GM19240 (cell line): ENCODE measurements at regions not wholly inside any gene's neighbourhood (a gene's known extent, or its start where the extent isn't known, plus 50 kb on each side); places are given as distances from the start of the nearest gene placed in this dataset.

Source experiments
- DNase-seq: peaks from one replicate; pipeline ENCODE4 v3.0.0; 2011; ENCODE audit warnings: low spot score; ENCODE audit not compliant: insufficient read length

DNA sequence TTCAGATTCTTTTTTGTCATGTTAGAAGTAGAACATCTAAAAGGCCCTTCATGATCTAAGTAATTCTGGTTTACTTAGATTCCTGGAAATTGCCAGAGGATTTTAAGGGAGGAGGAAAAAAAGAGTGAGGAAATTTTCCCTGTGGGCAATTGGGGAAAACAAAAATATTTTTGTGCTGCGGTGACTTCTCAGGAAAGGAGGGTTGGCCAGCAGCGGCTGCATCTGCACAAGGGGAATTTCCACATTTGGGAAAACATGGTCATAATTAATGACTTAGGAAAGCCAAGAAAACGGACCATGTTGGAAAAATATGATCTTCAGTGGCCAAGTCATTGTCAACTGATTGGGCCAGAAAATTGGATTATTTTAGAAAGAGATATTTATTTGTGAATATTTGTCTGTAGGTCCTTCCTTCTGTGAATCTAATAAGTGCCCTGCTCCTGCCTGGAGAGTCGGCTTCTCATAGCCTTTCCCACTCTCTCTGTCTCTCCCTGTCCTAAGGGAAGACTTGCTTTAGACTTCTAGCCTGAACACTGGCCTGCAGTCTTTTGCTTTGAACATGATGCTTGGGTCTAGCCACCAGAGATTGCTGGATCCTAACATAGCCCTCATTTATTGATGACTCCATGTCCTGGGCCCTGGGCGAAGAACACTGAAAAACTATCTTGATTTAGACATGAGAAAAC is 124.2 kb upstream of the MKLN1 start:
- no peak for DNase-seq

DNA sequence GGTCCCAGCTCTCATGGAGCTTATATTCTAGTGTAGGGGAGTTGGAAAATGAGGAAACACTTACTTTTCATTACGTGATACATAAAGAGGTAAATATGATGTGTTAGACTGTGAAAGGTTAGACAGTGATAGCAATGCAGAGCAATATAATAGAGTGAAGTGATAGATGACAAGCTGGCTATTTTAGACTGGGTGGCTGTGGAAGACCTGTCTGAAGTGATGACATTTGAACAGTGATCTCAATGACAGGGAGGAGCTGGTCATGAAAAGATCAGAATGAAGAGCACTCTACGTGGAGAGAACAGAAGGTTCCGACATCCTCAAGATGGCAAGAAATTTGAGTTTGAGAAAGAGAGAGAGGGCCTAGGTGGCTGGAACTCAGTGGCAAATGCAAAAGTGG is 118.9 kb upstream of the MKLN1 start:
- DNase-seq = no peak

DNA sequence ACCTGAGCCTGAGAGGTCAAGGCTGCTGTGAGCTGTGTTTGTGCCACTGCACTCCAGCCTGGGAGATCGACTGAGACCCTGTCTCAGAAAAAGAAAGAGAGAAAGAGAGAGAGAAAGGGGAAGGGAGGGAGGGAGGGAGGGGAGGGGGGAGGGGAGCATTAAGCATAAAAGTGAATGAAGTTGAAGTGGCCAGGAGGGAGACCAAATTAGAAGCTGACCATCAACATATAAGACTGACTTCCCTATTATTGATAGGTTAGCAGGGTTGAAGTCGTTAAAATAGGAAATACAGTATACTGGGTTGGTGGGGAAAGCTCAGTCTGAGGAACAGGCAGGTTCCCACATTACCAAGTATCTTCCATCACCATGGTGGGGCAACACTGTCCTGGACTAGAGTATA is 117.1 kb upstream of the MKLN1 start:
- DNase-seq = no peak

DNA sequence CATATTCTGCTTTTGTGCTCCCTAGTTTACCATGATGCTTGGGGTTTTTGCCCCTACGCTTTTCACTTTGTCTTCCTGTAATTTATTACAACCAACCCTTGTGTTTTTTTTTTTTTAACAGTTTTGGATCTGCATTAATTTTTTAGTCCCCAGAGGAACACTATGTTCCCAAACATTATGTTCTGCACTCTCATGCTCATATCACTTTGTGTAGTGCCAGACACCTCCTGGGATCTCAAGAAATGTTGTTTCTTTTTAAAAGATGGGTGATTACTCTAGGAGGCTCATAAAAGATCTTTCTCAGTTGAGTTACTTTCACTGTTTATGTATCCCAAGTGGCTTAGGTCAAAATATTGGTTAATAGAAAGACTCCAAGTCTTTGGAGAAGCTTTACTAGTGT is 116.2 kb upstream of the MKLN1 start:
- DNase-seq = no peak

DNA sequence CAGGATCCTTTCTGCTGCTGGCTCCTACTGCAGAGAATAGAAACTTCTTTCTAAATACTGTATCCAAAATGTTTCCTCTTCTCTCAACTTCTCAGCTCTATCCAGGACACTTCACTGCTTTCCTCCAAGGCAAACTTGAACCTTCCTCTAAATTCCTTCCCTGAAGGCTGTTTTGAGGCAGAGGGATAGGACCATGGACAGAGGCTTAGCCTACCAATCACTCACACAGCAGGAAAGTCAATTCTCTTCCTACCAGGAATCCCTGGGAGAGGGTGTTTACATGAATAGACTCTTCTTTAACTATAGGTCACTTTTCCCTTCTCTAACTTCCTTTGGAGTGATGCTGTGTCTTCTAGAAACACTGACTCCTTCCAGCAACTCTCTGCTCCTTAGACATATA is 115.6 kb upstream of the MKLN1 start:
- DNase-seq = no peak

DNA sequence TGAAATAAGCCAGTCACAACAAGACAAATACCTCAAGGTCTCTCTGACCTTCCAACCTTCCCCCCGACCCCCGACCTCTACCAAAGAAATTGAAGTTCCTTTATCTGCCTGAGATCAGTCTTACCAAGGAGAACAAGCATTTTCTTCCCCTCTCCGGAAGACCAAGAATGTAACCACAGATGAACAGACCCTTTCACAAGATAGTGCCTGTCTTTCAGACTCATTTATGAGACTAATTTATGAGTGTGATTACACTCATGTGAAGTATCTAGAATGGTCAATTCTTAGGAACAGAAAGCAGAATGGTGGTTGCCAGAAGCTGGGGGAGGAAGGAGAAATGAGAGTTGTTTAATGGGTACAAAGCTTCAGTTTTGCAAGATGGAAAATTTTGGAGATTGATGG is 108.9 kb upstream of the MKLN1 start:
- no peak for DNase-seq

DNA sequence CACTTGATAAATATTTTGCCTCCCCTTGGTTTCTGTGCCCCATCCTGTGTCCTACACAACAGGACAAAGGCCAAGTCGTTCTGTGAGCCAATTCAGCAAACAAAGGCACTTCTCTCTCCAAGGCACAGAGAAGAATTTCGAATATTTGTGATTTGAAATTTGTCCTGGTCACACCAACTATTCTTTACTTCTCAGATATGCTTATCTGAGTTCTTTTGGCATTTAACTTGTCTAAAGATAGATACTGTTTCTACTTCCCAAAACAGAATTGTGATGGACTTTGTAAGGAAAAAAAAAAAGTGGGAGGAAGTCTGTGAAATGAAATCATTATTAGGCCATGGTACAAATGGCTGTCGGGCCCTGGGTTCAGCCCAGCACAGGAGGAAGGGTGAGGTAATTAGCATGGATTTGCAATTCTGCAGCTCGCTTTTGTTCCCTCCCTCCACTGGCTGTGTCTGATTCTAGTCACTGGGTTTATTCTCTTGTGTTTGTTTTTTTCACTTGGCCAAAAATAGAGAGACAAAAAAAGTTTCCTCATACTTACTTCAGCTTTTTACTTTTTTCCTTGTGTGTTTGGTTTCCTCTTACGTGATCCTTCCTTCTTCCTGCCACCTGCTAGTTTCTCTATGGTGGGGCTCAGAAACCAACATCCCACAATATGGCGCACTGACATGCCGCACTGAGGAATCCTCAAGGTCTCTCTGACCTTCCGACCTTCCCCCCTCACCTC is 108.2 kb upstream of the MKLN1 start:
- no peak for DNase-seq

DNA sequence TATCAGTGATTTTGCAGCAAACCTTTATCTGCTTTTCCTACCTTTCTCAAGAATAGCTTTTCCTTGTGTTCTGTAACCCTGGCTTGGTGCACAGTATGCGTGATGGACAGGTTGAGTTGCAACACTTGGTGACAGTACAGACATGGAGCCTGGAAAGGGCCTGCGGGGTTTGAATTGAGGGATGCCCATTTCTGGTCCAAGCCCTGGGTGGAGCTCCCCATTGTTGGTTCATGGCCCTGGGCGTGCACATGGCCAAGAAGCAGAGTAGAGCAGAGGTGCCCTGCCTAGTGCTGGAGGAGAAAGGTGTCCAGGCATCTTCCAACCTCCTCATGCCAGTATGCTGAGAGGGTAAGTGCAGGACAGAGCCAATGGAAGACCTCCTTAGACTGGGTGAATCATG is 106.6 kb upstream of the MKLN1 start:
- no peak for DNase-seq

DNA sequence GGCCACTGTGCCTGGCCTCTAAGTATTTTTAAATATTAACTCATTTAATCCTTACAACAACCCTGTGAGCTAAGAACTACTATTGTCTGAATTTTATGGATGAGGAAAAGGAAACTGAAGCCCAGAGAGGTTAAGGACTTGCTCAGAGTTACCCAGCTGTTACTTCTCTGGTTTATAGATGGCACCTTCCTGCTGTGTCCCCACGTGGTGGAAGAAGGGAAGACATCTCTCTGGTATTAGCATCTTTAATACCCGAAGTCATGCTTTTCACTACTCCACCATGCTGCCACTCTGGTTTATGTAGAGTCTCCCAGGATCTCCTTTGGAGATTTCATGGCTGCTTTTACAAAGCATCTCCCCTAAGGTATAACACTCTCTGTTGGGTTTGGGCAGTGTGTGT is 105.5 kb upstream of the MKLN1 start:
- no peak for DNase-seq

DNA sequence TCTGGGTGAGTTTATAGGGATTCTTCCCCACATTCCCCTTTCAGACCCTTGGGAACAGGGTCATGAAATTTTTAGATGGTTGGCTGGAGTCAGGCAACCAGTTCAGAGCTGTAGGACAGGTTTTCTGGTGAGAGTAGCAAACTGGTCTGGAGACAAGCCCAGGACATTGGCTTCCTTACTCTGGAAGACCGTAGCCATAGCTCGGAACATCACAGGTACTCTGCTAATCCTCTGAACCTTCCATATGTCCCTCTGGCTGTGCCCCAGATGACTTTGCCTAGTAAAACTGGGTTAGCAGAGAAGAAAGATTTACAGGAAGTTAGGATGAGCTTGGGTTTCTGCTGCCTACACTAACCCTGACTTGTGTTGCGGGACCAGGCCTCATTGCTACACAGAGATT is 104.5 kb upstream of the MKLN1 start:
- no peak for DNase-seq

DNA sequence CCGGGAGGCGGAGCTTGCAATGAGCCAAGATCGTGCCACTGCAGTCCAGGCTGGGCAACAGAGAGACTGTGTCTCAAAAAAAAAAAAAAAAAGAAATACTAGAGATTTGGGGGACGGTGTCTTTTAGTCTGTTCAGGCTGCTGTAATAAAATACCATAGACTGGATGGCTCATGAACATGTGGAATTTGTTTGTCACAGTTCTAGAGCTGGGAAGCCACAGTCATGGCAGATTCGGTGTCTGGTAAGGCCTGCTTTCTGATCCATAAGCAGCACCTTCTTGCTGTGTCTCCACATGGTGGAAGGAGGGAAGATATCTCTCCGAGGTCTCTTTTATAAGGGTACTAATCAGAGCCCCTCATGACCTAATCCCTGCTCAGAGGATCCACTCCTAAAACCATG is 102.7 kb upstream of the MKLN1 start:
- DNase-seq = no peak

DNA sequence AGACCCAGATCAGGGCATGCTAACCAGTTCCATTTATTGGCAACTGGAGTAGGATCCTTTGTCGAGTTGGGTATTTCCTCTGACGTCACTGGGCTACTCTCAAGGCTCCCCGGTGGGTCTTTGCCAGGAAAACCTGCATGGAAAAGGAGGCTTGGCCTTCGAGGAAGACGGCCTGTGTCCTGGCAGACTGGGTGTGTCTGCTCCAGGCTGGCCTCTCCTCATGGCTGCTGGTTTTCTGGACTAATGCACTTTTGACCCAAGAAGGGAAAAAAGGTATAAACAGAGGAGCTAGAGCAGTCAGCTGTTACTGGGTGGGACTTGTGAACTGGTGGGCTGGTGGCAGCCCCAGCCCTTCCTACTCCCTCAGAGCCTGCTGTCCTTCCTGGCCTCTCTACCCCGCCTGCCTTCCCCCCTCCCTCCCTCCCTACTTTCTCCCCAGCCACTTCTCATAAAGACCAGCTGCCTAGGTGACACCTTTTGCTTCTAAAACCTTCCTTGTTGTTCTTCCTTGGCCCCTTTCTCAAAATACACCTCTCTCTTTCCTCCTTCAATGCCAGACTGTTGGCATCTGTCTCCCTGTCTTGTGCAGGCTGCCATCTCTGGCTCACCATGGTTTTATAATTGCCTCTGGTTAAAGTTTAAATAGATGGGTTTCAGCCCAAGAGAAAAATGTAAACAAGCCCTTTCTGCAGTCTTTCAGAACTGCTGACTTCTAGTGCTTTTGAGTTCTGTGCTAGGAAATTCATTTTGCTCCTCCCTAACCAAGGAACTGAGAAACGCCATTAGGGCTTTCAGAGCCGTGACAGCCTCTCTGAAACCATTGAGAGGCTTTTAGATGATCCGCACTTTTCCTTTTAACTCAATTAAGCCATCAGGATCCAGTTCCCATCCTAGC is 101.8 kb upstream of the MKLN1 start:
- no peak for DNase-seq

DNA sequence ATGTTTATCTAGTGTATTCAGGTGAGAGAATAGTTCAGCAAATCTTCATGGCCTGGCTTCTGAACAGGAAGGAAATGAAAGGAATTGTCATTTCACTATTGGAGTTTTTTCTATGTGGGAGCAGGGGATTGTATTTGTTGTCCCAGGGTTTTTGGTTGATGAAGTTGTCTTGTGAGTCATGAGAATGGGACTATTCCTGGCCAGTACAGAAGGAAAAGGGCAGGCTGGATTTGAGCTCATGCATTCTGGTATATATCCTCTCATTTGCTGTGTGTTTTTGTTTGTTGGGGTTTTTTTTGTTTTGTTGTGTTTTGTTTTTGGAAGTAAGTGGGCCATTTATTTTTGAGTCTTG is 101.2 kb upstream of the MKLN1 start:
- DNase-seq = no peak

DNA sequence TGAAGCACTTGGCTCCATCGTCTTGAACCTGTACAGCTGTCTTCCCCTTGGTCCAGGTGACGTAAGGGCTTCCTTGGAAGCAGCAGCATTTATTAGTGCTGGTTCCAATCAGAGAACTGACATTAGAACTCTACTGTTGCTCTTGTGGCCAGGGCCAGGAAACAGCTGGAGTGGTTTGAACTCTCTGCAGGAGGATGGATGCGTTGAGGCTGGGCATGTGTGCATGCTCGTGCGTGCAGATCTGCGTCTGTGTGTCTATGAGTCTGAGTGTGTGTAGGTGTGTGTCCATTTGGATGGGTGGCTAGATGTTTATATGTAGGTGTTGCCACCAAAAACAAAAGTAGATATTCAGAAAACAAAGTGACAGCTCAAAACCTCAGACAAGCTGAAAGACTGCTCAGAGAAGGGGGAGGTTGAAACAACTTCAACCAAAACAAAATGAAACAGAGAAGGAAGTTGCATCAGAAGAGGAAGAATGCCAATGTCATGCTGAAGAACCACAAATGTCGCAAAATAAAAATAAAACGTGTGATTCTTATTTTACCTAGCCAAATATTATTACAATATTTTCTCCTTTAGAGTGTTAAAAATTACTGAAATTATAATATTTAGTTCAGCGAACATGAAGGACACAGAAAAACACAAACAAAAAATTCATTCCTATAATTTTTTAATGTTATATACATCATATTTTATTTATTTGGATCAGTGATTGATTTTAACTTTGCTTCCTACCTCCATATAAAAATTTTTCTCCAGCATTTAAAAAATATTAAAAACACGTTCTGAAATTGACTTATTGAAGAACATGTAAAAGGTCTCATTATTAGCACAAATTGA is 96.1 kb upstream of the MKLN1 start:
- peak; percentile 57 for DNase-seq

DNA sequence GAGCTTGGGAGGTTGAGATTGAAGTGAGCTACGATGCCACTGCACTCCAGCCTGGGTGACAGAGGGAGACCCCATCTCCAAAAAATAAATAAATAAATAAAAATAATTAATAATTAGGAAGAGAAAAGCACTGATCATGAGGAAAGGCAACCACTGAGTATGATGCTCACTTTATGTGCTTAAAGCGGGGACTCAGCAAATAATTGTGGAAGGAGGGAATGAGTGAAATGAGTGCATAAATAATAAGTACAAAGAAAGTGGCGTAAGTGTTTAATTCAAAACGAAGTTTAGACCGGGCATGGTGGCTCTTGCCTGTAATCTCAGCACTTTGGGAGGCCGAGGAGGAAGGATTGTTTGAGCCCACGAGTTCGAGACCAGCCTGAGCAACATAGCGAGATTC is 94.9 kb upstream of the MKLN1 start:
- no peak for DNase-seq

DNA sequence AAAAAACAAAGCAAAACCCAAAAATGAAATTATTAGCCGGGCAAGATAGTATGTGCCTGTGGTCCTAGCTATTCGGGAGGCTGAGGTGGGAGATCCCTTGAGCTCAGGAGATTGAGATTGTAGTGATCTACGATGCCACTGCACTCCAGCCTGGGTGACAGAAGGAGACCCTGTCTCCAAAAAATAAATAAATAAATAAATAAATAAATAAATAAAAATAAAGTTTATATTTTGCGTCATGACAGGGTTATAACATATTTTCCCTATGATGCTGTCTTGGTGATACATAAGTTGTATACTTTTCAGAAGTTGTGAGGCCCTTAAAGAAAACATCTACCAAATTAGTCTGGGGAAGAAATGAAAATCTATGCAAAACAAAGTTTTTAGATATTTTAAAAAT is 94.5 kb upstream of the MKLN1 start:
- DNase-seq = no peak

DNA sequence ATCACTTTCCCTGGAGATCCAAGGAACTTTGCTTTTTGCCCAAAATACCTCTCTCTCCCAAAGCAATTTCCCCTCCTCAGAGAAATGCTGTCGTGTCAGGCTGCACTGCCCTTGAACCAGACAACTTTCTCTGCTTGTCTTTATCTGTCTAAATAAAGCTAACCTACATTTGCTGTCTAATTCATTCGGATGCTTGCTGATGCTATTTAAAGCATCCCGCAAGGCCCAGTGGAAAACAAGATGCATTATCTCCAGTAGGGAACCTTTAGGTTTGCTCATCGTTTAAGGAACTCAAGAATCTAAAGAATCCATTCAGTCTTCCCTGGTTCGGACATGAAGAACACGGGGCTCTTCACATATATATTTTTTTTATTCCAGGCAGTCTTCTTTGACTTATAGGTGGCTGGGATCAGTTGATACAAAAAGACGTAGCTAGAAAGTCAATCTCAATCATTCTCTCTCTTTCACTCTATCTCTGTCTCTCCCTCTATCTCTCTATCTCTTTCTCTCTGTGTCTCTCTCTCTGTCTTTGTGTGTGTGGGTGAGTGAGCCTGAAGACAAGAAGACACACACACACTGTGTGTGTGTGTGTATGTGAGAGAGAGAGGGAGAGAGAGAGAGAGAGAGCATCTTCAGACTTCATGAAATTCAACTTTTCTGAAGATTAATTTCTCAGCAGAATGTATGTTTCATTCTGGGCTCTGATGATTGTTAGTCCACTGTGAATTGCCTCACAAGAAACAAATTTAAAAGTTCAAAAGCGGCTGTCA is 92.8 kb upstream of the MKLN1 start:
- no peak for DNase-seq

DNA sequence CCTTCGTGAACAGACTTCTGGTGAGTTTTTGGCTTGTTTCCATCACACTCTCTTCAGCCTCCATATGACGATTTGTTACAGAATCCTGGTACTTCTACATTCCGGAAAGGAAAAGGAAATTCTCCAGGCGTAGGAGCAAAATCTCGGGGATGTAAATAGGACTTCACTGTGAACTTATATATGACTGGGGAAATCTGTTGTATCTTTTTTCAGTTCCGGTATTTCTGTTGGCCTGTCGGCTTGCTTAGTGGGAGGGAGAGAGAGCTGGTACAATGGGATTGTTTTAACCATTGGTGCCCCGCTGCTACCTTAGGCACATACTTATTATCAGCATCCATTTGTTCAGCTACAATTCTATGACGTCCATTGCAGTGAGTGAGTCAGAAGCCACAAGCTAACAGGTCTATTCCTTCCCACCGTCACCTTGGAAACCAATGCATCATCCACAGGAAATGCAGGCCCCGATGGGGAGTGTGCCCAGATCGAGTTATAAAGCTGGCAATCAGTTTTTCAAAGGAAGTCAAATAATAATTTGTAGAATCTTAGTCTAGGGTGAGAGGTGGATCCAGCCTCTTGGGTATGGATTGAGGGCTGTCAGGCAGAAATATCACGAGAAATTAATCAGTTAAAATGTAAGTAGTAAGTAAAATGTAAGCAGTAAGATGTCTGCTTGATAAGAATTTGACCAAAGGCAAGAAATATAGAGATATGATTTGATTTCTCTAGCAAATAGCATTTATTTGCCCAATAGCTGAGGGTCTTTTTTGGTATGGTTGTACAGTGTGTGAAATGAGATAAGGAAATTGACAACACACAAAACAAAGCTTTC is 92.0 kb upstream of the MKLN1 start:
- DNase-seq = no peak

DNA sequence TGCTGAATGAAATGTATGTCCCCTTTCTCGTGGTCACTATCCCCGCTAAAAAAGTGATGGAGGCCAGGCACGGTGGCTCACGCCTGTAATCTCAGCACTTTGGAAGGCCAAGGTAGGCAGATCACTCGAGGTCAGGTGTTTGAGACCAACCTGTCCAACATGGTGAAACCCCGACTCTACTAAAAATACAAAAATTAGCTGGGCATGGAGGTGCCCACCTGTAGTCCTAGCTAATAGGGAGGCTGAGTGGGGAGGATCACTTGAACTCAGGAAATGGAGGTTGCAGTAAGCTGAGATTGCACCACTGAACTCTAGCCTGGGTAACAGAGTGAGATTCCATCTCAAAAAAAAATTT is 91.4 kb upstream of the MKLN1 start:
- DNase-seq = no peak

DNA sequence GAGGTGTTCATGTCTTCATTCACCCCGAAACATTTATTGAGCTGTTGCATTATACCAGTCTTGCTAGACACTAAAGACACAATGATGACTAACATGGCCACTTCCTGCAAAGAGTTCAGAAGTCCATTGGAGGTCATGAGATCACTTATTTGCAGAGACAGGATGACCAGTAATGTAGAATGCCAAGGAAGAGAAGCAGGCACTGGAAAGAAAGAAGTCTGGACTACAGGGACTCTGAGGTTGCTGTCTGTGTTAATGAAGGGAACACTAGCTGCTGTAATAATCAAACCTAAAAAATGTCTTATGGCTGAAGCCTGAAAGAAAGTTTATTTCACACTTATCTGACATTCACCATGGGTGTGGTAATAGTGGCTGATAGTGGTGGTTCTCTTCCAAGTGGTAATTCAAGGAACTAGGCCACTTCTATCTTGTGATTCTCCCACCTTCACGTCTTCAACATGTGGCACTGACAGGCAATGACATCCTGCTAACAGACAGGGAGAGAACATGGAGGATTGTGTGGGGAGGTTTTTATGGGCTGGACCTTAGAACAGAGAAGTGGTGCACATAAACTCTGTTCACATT is 89.2 kb upstream of the MKLN1 start:
- DNase-seq = no peak
